GM19372 (cell line): ENCODE measurements at regions not wholly inside any gene's neighbourhood (a gene's known extent, or its start where the extent isn't known, plus 50 kb on each side); places are given as distances from the start of the nearest gene placed in this dataset.
A peak's percentile ranks its signal among the peaks of the same experiment; 100 is the strongest.
"Not testable (repeated sequence)": the region's sequence is repeated elsewhere in the genome, so short reads cannot be mapped to it uniquely, and the experiment has no call there.

Source experiments
- ATAC-seq: cut with Tn5 transposase; IDR thresholded peaks from one replicate; pipeline ENCODE4 v1.9.1; 2021; ENCODE audit warnings: mild to moderate bottlenecking, low read depth, moderate library complexity; ENCODE audit not compliant: unreplicated experiment

DNA sequence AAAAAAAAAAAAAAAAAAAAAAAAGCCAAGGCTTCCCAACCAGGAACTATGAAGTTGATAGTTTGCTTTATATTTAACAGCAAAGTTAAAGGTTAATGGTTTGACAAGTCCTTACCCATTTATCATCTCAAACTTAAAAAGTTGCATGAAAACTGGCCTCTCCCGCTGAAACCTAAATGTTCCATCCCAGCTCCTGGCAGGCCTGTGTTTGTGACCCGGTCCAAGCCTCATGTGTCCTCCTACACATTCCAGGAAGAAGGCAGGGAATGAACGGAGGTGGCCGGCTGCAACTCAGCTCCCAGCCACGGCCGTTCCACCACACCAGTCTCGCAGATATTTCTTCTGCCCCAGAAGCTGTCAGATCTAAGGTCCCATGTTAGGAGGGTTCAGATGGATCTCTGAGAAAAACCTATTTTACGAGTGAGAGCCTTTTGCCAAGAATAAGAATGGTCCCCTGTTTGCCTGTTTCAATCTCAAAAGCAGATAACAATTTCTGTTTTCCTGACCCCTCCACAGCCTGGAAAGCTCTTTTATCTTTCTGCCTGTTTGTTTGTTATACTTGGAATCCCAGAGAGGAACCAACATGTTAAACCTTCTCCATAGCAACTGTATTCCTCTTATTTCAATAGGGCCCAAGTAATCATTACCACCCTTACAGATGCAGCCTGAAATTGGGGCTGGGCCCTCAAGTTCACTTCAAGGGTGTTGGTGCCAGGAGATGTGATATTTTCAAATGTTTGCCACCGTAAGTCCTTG, 56.5 kb downstream of the KCTD12 start:
- no peak for ATAC-seq

DNA sequence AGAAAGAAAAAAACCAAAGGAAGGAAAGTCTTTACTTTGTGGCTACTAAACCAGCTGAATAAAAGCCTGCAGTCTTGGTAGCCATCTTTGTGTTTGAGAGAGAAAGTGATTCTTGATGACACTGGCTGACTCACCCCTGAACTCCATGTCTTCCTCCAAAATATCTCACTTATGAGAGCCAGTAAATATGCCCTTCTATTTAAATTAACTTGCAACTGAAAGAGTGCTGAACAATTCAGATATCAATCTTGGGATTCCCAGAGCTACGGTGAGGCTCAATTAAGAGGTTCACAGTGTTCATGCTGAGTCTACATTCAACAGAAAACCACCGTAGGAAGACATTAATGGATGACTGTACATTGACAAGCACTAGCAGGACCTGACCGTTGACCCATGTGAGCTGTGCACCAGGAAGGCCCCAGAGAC, 57.9 kb downstream of the KCTD12 start:
- no peak for ATAC-seq

DNA sequence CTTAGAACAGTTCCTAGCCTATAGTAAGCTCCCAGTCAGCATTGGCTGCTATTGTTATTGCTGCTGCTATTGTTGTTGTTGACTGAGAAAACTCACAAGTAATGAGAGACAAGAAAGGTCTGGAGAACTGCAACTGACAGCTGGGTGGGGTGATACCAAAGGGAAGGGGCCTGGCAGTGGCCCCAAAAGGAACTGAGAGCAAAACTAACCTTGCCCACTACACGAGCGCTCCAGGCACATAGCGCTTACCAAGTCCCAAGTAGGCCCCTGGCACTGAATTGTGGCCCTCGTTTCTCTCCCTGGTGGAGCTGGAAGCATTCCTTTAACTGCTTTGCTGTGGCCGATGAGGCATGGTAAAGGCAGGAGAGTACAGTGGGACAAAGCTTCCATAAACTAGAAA, 59.7 kb downstream of the KCTD12 start:
- no peak for ATAC-seq

DNA sequence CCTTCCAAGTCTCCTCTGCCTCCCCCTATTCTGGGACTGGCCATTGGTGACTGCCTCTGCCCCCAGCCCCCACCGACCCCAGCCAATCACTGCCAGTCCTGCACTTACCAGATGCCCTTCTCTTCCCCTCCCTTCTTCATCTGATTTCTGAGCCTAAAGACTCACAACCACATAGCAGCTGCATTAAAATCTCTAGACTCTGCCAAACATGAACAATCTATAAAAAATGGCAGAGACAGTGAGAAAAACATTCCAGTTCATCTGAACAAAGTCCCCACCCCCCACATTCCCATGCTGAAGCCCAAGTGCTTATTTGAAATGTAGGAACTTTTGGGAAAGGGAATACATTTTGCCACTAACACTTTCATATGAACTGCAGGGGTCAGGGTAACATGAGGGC, 60.8 kb downstream of the KCTD12 start:
- no peak for ATAC-seq

DNA sequence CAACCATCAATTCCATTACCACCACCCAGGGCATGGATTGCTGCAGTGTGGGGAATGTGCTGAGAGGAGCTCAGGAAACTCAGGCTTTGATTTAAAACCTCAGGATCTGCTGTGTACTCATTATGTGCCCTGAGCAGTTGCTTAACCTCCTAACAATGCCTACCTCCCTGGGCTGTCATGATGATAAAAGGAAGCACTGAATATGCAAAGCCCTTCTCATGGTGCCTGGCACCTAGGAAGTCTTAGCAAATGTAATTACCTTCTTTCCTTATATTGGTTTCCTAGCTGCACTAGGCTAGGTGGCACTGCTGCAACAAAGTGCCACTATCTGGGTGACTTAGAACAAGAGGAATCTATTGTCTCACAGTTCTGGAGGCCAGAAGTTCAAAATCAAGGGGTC, 62.2 kb downstream of the KCTD12 start:
- no peak for ATAC-seq

DNA sequence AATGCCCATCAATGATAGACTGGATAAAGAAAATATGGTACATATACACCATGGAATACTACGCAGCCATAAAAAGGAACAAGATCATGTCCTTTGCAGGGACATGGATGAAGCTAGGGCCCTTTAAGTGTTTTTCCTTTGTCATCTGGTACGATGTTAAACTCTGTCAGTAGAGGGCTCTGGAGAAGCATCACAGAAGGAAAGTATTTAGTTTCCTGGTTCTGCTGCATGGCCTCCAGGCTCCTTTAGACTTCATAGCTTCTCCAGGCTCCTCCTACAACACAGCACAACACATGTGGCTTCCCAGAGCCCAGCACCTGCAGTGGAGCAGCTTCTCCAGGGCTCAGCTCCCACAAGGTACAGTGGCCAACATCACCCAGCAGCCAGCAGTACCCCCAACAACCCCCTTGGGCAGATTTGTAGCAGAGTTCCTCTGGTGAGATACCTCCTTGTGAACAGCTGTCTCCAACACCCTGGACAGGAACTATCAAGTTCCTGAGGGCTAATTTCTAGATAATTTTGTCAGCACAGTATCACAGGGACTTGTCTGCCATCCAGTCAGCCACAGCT, 63.4 kb downstream of the KCTD12 start:
- ATAC-seq: peak; percentile 65

DNA sequence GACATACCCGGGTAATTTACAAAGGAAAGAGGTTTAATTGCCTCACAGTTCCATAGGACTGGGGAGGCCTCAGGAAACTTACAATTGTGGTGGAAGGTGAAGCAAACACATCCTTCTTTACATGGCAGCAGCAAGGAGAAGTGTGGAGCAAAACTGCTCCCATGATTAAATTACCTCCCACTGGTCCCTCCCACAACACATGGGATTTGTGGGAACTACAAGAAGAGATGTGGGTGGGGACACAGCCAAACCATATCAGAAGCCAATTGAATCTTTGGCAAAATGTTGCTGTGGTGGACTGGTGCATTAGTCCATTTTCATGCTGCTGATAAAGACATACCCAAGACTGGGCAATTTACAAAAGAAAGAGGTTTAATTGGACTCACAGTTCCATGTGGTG, 65.0 kb downstream of the KCTD12 start:
- not testable (repeated sequence) for ATAC-seq

DNA sequence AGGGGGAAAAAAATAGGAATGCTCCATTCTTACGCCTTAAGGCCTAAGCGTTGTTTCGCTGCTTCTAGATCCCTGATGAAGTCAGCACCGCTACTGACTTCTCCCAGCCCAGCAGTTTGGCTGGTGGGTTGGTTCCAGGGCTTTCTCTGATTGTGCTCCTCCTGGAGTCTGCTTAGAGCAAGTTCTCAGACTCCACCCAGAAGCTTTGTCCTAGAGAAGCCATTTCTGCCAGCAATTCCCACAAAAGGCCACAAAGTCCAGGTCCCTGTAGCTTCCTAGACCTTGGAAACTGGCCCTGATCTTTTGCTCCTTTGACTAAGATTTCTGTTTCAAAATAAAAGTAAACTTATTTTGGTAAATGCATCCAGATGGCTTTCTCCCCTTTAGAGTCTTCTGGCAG, 65.4 kb downstream of the KCTD12 start:
- ATAC-seq: no peak

DNA sequence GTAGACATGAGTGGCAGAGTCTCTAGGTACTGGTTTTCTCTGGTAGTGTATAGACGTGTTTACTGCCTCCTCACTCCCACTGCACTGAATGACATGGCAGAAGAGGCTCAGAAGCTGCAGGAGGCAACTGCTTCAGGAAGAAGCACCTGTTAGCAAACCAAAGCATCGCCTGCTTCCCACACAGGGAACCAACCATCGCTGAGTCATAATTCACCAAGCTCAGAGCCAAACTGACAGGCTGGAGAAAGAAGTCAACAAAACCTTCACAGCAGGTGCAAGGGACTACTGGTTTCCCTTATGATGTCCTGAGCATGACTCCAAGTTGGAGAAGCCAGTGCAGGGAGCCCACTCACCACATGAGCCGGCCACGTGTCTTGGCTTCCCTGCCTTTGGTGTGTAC, 69.8 kb downstream of the KCTD12 start:
- ATAC-seq: no peak

DNA sequence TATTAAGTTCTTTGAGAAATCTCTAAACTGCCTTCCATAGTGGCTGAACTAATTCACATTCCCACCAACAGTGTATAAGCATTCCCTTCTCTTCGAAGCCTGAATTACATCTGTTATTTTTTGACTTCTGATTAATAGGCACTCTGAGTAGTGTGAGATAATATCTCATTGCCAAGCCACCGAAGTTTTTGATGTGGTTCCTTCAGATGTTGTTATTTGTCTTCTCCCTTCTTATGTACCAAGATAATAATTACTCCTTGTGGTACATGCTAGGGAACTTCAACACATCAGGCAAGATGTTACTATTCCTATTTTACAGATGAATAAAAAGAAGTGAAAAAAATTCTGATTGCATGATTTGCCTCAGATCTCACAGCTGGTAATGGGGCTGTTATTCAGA, 70.9 kb downstream of the KCTD12 start:
- ATAC-seq: no peak

DNA sequence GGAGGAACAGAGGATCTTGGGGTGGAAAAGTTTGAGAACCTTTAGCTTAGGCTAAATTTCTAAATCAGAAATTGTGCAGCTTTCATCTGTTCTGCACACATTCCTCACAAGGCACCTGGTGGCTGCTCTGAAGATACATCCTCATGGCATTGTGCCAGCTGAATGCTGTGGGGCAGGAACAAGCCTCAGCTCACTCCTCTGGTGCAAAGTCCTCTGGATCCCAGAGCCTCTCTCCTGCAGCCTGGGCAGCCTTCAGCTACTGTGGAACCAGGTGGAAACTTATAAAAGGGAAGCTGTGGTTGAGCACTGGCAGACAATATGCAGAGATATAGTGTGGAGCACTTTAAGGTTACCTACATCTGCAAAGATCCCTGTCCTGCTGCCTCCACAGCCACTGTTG, 72.3 kb downstream of the KCTD12 start:
- no peak for ATAC-seq

DNA sequence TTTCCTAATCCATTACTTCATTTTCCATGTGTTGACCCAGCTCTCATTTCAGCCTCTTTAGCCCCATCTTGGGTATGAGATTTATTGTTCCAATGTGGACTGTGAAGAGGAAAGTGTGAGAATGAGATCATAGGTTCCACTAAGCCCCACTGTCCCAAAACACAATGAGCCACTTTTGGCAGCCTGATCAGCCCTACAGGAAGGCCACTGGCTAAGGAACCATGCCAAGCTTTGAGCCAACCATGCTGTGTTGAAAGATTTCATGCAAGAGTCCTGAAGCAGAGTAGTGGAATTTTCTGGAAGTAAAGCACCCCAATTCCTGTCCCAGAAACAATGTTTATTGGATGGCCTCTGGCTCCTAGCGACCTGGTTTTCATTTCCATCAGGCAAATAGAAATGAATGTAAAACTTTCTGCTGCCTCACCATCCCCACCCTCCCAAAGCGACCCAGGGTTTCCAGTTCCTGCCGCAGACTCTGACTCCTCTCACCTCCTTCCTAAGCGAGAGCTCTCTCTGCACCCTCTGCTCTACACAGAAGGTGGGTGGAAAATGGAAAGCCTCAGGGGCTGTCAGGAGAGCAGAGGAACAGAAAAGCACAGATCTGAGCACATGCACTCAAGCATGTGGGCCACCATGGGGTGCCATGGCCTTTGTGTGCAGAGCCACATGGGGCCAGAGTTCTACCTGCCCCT, 73.1 kb downstream of the KCTD12 start:
- ATAC-seq: no peak

DNA sequence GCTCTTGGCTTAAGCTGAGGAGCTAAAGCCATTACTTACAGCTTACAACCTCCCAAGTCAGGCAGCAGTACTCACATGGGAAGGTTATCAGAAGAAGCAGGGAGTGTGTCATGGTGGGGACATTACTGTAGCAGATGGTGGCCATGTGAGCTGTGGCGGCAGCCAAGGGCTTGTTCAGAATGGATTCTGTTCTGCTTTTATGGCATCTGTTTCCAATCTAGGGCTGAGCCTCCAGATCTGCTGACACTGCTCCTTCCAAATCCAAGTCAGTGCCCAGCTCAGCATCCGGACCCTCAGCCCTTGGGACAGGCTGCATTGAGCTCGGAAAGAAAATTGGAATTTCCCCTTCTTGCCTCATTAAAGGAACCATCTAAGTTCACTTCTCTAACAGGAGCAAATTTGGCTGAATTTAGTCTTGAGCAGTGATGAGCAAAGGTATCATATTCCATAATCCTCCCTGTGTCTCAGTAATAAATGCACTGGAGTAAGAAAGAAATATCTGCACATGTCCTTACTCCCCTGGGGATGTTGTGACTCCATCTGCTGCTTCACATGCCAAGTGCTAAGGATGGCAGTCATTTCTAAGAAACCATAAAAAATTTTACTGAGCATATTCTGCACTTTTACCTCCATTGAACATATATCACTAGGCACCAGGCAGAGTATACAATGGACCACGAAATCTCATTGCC, 73.9 kb downstream of the KCTD12 start:
- ATAC-seq: no peak

DNA sequence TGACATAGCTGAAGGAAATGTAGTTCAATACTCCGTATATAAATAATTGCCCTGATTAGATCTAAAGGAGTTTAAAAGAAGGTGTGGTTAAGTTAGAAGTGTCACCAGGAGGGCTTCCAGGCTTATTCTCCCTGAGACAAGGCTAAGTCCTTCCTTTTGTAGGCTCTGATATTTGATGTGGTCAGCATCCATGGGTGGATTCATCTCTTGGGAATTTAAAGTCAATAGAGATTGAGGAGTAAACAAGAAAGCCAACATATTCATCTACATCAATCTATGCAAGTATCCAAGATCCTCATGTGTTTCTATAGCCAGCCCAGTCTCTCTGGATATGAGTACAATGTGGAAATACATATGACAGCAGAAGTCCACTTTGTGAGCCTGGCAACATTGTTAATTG, 76.8 kb downstream of the KCTD12 start:
- no peak for ATAC-seq

DNA sequence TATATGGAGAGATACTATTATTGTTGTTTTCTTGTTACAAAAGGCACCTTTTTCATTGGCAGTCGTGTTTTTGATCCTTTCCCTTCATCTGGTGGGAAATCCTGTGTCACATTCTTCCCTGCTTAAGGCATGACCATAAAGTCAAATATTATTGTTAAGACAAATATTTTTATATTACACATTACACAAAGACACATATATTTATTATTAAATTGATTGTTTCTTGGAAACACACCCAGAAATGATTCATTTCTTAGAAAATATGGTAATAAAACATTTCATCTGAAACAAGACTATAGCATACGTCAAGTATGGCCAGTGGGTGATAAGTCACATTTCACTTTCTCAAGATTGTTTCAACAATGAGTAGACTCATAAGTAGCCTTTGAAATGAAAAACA, 77.3 kb downstream of the KCTD12 start:
- no peak for ATAC-seq

DNA sequence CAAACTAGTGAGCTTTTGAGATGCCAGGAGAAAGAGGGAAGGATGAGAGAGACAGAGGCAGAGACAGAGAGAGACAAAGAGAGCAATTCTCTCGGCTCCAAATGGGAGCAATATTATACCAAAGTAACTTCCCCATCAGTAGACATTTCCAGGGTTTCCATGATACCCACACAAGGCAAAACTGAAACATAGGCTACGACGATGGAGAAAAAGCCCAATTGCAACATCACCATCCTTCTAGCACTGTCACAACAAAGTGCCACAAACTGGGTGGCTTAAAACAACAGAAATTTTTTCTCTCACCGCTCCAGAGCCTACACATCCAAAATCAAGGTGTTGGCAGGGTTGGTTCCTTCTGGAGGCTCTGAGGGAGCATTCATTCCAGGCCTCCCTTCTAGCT, 81.4 kb downstream of the KCTD12 start:
- ATAC-seq: no peak

DNA sequence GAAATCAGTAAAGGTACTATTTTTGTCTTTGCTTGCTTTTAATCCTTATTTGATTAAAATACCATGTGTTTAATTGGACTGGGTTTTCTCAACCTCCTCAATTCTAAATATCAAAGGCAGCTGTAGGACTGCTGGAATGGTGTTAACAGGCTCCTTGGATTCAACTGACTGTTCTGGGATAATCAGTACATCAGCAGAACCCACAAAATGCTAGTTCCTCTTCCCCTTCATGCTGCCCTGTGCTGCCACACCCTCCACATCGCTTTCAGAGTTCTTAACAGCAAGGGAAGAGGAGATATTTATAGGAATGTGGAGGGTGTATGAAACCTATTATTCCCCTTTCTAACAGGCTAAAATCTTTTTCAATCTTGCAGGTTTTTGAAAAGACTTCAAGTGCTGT, 82.4 kb downstream of the KCTD12 start:
- ATAC-seq: no peak

DNA sequence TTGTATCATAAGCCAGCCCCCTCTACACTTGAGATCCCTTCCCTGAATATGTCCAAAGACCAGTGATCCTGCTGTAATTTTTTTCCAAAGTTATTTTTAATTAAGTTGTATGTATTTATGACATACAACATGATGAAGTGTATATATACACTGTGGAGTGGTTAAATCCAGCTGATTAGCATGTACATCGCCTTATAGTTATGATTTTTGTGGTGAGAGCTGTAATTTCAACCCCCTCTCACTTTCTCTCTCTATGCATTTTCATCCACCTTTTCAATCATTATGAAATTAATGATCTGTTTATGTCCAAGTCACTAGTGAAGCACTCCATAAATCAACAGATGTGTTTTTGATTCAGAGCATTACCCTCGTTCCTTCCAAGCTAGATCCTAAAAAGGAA, 85.3 kb downstream of the KCTD12 start:
- no peak for ATAC-seq

DNA sequence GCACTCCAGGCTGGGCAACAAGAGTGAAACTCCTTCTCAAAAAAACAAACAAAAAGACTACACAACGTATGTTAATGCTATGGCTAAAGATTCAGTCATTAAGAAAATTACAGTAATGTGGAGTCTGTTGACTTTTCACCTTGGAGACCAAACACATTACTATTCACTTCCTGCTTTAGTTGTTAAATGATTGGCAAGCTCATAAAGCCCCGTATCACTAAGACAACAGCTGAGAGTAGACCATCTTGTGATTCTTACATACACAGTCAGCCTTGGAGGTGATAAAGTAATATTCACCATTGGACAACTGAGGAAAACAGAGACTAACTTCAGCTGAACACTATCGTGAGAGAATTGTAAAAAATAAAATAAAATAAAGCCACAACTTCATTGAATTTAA, 86.5 kb downstream of the KCTD12 start:
- ATAC-seq: no peak

DNA sequence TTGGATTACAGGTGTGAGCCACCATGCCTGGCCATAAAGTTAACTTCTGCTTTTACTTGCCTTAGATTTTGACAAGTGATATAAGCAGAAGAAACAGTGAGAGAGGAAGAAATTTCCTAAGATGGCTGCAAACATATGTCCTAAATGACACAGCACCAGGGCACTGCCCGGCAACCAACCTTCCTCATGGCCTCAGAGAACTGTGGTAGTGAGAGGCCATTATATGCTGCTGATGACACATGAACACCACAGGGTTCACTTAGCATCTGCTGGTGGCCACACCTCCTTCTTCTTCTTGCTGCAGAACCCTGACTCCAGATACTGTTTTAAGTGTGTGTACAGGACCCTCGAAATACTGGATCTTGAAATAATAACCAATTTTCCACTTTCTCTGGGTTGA, 88.2 kb downstream of the KCTD12 start:
- no peak for ATAC-seq

DNA sequence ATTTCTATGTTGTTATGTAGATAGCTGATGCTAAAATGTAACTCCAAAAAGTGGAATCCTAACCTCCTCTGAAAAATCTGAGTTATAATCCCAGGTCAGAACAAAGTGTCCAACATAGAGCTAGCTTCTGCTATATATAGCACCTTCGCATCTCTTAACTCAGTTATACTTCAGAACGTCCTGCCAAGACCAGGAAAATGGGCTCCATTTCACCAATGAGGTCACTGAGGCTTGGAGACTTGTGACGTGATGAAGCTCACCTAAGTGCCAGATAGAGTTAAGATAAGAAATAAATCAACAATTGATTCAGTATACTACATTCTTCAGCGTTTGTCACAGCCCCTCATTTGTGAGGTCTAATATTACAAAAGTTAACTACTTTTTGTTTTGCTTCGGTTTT, 88.8 kb downstream of the KCTD12 start:
- ATAC-seq: no peak
